IMR-90 (cell line): ENCODE measurements at regions not wholly inside any gene's neighbourhood (a gene's known extent, or its start where the extent isn't known, plus 50 kb on each side); places are given as distances from the start of the nearest gene placed in this dataset.

ENCODE experiments used
- CTCF ChIP-seq: conservative IDR thresholded peaks from 2 replicates; pipeline ENCODE4 v1.5.1; 2012; ENCODE audit warnings: mild to moderate bottlenecking, low read depth, low read length, improper control_type of control experiment
- POLR2A ChIP-seq: IDR thresholded peaks from 2 replicates; pipeline ENCODE4 v1.6.1; 2012; ENCODE audit warnings: mild to moderate bottlenecking, low read depth, low read length
- RAD21 ChIP-seq: IDR thresholded peaks from 2 replicates; pipeline ENCODE4 v1.6.1; 2012; ENCODE audit warnings: low read length, improper control_type of control experiment
- SMC3 ChIP-seq: fragments of 150-350 bp; IDR thresholded peaks from 2 replicates; pipeline ENCODE4 v1.6.1; 2016; ENCODE audit warnings: low read depth, mild to moderate bottlenecking, antibody characterized with exemption, low read length, moderate library complexity

GRCh38 chr11:42975180-42975529 lies 336.6 kb upstream of the API5 start:
- no peak for TF ChIP-seq POLR2A
- TF ChIP-seq RAD21 = no peak
- TF ChIP-seq CTCF = no peak
- no peak for TF ChIP-seq SMC3
